PC-9 (cell line): ENCODE measurements at regions not wholly inside any gene's neighbourhood (a gene's known extent, or its start where the extent isn't known, plus 50 kb on each side); places are given as distances from the start of the nearest gene placed in this dataset.
"Not testable (repeated sequence)": the region's sequence is repeated elsewhere in the genome, so short reads cannot be mapped to it uniquely, and the experiment has no call there.

Experiments
- EZH2 ChIP-seq: fragments of 200-600 bp; sonication (generic); IDR thresholded peaks from 2 replicates; pipeline ENCODE4 v1.8.0; 2017; ENCODE audit warnings: antibody characterized with exemption, low read depth
- TF ChIP-seq, protein P1 (sequence below): fragments of 200-600 bp; sonication (generic); conservative IDR thresholded peaks from 2 replicates; pipeline ENCODE4 v1.6.1; 2017; ENCODE audit warnings: mixed run types, antibody characterized with exemption, mild to moderate bottlenecking, moderate library complexity

DNA sequence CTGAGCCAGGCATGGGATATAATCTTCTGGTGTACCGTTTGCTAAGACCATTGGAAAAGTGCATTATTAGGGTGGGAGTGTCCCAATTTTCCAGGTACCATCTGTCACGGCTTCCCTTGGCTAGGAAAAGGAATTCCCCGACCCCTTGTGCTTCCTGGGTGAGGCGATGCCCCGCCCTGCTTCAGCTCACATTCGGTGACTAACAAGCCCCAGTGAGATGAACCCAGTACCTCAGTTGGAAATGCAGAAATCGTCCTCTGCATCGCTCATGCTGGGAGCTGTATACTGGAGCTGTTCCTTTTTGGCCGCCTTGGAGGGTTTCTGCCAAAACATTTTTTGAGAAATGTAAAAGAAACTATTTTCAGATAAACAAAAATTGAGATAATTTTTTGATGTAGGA, 53.6 kb upstream of the KCTD8 start:
- TF ChIP-seq, protein P1, sequence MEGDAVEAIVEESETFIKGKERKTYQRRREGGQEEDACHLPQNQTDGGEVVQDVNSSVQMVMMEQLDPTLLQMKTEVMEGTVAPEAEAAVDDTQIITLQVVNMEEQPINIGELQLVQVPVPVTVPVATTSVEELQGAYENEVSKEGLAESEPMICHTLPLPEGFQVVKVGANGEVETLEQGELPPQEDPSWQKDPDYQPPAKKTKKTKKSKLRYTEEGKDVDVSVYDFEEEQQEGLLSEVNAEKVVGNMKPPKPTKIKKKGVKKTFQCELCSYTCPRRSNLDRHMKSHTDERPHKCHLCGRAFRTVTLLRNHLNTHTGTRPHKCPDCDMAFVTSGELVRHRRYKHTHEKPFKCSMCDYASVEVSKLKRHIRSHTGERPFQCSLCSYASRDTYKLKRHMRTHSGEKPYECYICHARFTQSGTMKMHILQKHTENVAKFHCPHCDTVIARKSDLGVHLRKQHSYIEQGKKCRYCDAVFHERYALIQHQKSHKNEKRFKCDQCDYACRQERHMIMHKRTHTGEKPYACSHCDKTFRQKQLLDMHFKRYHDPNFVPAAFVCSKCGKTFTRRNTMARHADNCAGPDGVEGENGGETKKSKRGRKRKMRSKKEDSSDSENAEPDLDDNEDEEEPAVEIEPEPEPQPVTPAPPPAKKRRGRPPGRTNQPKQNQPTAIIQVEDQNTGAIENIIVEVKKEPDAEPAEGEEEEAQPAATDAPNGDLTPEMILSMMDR: not testable (repeated sequence)
- TF ChIP-seq EZH2: not testable (repeated sequence)
